ENCODE measurements at regions not wholly inside any gene's neighbourhood (a gene's known extent, or its start where the extent isn't known, plus 50 kb on each side); places are given as distances from the start of the nearest gene placed in this dataset.

DNA sequence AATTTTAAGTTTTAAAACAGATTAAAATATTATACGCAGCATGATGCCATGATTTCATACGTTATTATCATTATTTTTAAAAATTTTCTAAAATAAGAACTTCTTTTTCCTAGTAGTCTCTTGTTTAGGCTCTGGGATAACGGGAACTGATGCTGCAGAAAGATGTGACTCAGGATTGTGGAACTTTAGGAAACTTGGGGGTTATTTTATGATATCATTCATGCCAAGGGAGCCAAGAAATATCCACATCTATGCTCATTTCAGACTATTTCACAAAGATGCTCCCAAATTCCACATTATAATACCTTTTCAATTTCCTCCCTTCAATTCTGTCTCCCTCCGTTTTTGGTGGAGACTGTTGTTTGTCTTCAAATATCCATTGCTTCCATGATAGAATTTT lies 236.4 kb downstream of the HS3ST3A1 start:
- Mint-ChIP-seq H3K27me3 (ENCODE audit: low read depth) (no peaks in the 10 kb centered on the region), H3K9me3 (no peaks in the 10 kb centered on the region), H3K4me3 (no peak overlapping the region), H3K36me3 (ENCODE audit: insufficient read depth in 2 of 2) (no peaks in the 10 kb centered on the region), H3K27ac (no peak overlapping the region), H3K4me1 (ENCODE audit: low read depth) (no peaks in the 10 kb centered on the region)
- DNase-seq (no peak), ATAC-seq (replicated peaks in 1 of 2) (no peak)

GRCh38 chr17:13363771-13364170 lies 238.0 kb downstream of the HS3ST3A1 start:
- no peaks in the 10 kb centered on the region for H3K4me1 Mint-ChIP-seq (ENCODE audit: low read depth)
- no peak overlapping the region for H3K4me3 Mint-ChIP-seq
- ATAC-seq (replicated peaks in 1 of 2) = no peak
- H3K36me3 Mint-ChIP-seq (ENCODE audit: insufficient read depth in 2 of 2) = no peaks in the 10 kb centered on the region
- no peak for DNase-seq
- H3K27ac Mint-ChIP-seq = no peak overlapping the region
- no peaks in the 10 kb centered on the region for H3K27me3 Mint-ChIP-seq (ENCODE audit: low read depth)
- H3K9me3 Mint-ChIP-seq = no peaks in the 10 kb centered on the region

DNA sequence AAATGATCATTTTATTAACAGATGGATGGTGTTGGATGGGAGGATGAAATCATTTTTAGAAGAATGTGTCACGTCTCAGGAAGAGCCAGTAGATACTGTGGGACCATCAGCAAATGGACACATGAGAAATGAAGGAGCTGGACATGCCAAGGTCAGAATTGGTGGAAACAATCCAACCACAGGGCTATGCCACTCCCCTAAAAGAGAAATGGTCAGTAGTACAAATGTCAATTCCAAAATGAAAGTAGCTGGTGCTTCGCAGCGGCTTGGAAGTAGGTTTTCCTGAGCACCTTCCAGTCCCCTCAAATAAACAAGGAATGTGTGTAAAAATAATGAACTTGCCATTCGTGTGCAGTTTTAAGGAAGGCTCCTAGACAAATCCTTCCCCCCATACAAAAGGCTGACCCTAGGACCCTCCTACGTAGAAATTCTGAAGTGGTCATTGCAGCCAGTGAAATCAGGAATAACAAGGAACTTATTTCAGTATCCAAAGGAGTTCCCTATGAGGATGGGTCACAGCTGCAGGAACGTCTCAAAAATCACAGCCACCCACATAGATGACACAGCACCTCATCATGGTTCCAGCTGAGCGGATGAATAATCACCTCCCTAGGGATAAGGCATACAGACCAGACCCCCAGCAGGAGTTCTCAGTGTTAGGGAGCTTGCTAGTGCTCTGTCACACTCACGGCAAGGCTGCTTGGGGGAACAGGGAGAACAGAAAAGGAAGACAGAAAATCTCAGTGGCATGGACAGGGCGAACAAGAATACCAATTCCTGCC lies 239.2 kb downstream of the HS3ST3A1 start:
- Mint-ChIP-seq H3K9me3 (no peaks in the 10 kb centered on the region), H3K27ac (no peak overlapping the region), H3K36me3 (ENCODE audit: insufficient read depth in 2 of 2) (no peaks in the 10 kb centered on the region), H3K4me3 (no peak overlapping the region), H3K27me3 (ENCODE audit: low read depth) (no peaks in the 10 kb centered on the region), H3K4me1 (ENCODE audit: low read depth) (no peaks in the 10 kb centered on the region)
- no peak for ATAC-seq (replicated peaks in 1 of 2)
- DNase-seq = no peak

DNA sequence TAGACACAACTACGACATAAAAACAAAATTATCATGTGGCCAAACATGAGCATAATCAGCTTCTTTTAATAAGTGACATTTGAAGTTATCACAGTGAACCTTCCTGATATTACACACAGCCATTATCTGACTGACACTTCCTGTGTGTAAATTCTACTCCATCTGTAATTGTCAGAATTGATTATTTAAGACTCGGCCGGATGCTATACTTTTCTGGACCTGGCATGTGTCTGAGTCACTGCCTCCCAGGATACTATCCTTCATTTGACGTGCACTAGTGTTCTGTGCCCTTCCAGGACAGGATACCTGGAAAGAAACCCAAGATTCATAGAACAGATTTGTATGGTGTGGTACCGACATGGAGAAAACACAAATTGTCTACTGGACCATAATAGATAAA lies 242.0 kb downstream of the HS3ST3A1 start:
- DNase-seq = no peak
- Mint-ChIP-seq H3K9me3 (no peaks in the 10 kb centered on the region), H3K4me1 (ENCODE audit: low read depth) (no peaks in the 10 kb centered on the region), H3K36me3 (ENCODE audit: insufficient read depth in 2 of 2) (no peaks in the 10 kb centered on the region), H3K27me3 (ENCODE audit: low read depth) (no peaks in the 10 kb centered on the region), H3K4me3 (no peak overlapping the region), H3K27ac (no peak overlapping the region)
- no peak for ATAC-seq (replicated peaks in 1 of 2)

- Mint-ChIP-seq H3K36me3 (ENCODE audit: insufficient read depth in 2 of 2) (no peaks in the 10 kb centered on the region), H3K27me3 (ENCODE audit: low read depth) (peaks cover 6% of the 10 kb centered on the region), H3K4me1 (ENCODE audit: low read depth) (no peaks in the 10 kb centered on the region), H3K9me3 (no peaks in the 10 kb centered on the region), H3K4me3 (no peak overlapping the region), H3K27ac (no peak overlapping the region)
- no peak for ATAC-seq (replicated peaks in 1 of 2)
- no peak for DNase-seq
Measured at GRCh38 chr17:13355054-13355453, 246.7 kb downstream of the HS3ST3A1 start.

DNA sequence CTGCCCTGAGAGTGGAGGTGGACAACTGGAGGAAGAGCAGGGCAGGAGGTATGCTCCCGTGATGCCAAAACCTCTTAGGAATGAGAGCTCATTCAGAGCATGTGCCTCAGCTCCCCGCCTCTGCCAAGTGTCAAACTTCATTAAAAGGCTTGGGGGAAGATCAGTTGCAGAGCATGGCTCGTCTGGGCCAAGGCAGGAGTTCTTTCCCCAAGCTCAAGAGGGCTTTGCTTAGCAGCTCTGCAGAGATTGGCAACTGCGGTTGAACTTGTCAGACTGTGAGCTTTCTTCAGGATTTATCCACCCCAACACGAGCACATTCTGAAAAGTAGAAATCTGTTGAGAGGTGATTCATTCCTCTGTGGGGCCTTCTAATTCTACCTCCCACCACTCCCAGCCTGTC lies 248.1 kb downstream of the HS3ST3A1 start:
- peaks cover 6% of the 10 kb centered on the region for H3K27me3 Mint-ChIP-seq (ENCODE audit: low read depth)
- DNase-seq = no peak
- H3K27ac Mint-ChIP-seq = no peak overlapping the region
- H3K4me3 Mint-ChIP-seq = no peak overlapping the region
- ATAC-seq (replicated peaks in 1 of 2) = no peak
- H3K9me3 Mint-ChIP-seq = no peaks in the 10 kb centered on the region
- no peaks in the 10 kb centered on the region for H3K4me1 Mint-ChIP-seq (ENCODE audit: low read depth)
- H3K36me3 Mint-ChIP-seq (ENCODE audit: insufficient read depth in 2 of 2) = peaks cover 2 to 4% of the 10 kb centered on the region in 2 donors

- no peaks in the 10 kb centered on the region for H3K4me1 Mint-ChIP-seq (ENCODE audit: low read depth)
- H3K36me3 Mint-ChIP-seq (ENCODE audit: insufficient read depth in 2 of 2) = peaks cover 2 to 5% of the 10 kb centered on the region in 2 donors
- ATAC-seq (replicated peaks in 1 of 2) = no peak
- no peak overlapping the region for H3K4me3 Mint-ChIP-seq
- H3K27ac Mint-ChIP-seq = no peak overlapping the region
- H3K27me3 Mint-ChIP-seq (ENCODE audit: low read depth) = peaks cover 6% of the 10 kb centered on the region
- peaks cover 0 to 2% of the 10 kb centered on the region in 2 donors for H3K9me3 Mint-ChIP-seq
- no peak for DNase-seq
Measured at GRCh38 chr17:13352747-13353415, 248.8 kb downstream of the HS3ST3A1 start.

GRCh38 chr17:13351046-13351445 lies 250.7 kb downstream of the HS3ST3A1 start:
- H3K9me3 Mint-ChIP-seq = peaks cover 6 to 7% of the 10 kb centered on the region in 2 donors
- peaks cover 4 to 5% of the 10 kb centered on the region in 2 donors for H3K36me3 Mint-ChIP-seq (ENCODE audit: insufficient read depth in 2 of 2)
- H3K27me3 Mint-ChIP-seq (ENCODE audit: low read depth) = peaks cover 6% of the 10 kb centered on the region
- DNase-seq = no peak
- H3K4me3 Mint-ChIP-seq = no peak overlapping the region
- H3K27ac Mint-ChIP-seq = no peak overlapping the region
- H3K4me1 Mint-ChIP-seq (ENCODE audit: low read depth) = peaks cover 8% of the 10 kb centered on the region
- no peak for ATAC-seq (replicated peaks in 1 of 2)

GRCh38 chr17:13350466-13350865 lies 251.3 kb downstream of the HS3ST3A1 start:
- DNase-seq (no peak), ATAC-seq (replicated peaks in 1 of 2) (no peak)
- peaks cover 6% of the 10 kb centered on the region for H3K27me3 Mint-ChIP-seq (ENCODE audit: low read depth)
- peaks cover 14% of the 10 kb centered on the region for H3K4me1 Mint-ChIP-seq (ENCODE audit: low read depth)
- H3K4me3 Mint-ChIP-seq = no peak overlapping the region
- no peak overlapping the region for H3K27ac Mint-ChIP-seq
- peaks cover 6 to 9% of the 10 kb centered on the region in 2 donors for H3K9me3 Mint-ChIP-seq
- H3K36me3 Mint-ChIP-seq (ENCODE audit: insufficient read depth in 2 of 2) = peaks cover 4 to 5% of the 10 kb centered on the region in 2 donors

DNA sequence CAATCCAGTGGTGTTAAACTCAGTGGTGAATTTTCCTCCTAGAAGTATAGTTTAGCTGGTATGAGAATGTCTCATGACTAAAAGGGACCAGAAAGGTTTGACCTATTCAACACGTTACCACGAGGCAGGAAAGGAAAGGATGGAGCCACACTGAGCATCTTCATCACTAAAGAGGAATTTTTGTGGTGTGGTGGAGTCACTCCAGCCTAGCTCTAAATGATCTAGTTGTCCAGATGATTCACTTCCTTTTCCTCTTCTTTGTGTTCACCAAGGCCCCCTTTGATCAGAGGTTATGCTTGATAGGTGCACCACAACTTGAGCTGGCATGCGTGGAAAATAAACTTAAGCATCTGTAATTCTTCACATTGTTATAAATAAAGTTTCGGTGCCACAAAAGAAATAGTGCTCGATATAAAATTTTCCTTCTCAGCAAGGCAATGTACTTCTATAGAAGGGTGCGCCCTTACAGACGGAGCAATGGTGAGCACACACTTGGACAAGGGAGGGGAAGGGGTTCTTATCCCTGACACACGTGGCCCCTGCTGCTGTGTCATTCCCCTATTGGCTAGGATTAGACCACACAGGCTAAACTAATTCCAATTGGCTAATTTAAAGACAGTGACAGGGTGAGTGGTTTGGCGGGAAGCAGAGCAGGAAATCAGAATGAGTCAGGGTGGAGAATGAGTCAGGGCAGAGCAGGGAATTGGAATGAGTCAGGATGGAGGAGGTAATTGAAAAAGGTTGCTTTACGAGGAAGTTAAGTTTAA lies 254.6 kb downstream of the HS3ST3A1 start:
- Mint-ChIP-seq H3K27ac (peak overlapping the region; percentile 7), H3K4me1 (ENCODE audit: low read depth) (peaks cover 14% of the 10 kb centered on the region), H3K27me3 (ENCODE audit: low read depth) (peaks cover 6% of the 10 kb centered on the region), H3K36me3 (ENCODE audit: insufficient read depth in 2 of 2) (peaks cover 4 to 5% of the 10 kb centered on the region in 2 donors), H3K4me3 (peak overlapping the region; percentile 9), H3K9me3 (peaks cover 6 to 9% of the 10 kb centered on the region in 2 donors)
- peak; percentile 16 to 34 for DNase-seq
- ATAC-seq (replicated peaks in 1 of 2) = peak; percentile 84

DNA sequence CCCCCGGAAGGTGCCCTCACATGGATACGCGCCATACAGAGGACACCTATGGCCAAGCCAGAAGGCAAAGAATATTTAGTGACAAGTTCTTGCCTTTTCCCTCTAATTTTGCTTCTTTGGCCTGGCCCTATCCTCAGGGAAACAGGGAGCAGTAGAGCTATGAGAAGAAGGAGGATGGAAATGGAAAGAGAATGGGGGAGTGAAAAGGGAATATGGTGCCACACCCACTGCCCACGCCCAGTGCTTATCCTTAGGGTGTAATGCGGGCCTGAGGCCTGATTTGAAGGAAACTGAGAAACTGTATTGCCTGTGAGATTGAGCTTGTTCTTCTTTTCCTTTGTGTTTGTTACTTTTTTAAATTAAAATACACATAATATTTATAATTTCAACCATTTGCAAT lies 255.1 kb downstream of the HS3ST3A1 start:
- DNase-seq (no peak), ATAC-seq (replicated peaks in 1 of 2) (no peak)
- Mint-ChIP-seq H3K27ac (peak overlapping the region; percentile 41), H3K9me3 (peaks cover 6 to 9% of the 10 kb centered on the region in 2 donors), H3K27me3 (ENCODE audit: low read depth) (peaks cover 6% of the 10 kb centered on the region), H3K4me3 (peak overlapping the region; percentile 16 to 39), H3K4me1 (ENCODE audit: low read depth) (peaks cover 14% of the 10 kb centered on the region), H3K36me3 (ENCODE audit: insufficient read depth in 2 of 2) (peaks cover 4 to 5% of the 10 kb centered on the region in 2 donors)

- peak in 1 of 2 donors; percentile 2 for DNase-seq
- peaks cover 6% of the 10 kb centered on the region for H3K27me3 Mint-ChIP-seq (ENCODE audit: low read depth)
- ATAC-seq (replicated peaks in 1 of 2) = peak; percentile 43 to 63
- peaks cover 6 to 9% of the 10 kb centered on the region in 2 donors for H3K9me3 Mint-ChIP-seq
- peak overlapping the region; percentile 16 to 39 for H3K4me3 Mint-ChIP-seq
- H3K27ac Mint-ChIP-seq = peak overlapping the region; percentile 41
- peaks cover 14% of the 10 kb centered on the region for H3K4me1 Mint-ChIP-seq (ENCODE audit: low read depth)
- peaks cover 4 to 5% of the 10 kb centered on the region in 2 donors for H3K36me3 Mint-ChIP-seq (ENCODE audit: insufficient read depth in 2 of 2)
Measured at GRCh38 chr17:13346081-13346533, 255.6 kb downstream of the HS3ST3A1 start.

DNA sequence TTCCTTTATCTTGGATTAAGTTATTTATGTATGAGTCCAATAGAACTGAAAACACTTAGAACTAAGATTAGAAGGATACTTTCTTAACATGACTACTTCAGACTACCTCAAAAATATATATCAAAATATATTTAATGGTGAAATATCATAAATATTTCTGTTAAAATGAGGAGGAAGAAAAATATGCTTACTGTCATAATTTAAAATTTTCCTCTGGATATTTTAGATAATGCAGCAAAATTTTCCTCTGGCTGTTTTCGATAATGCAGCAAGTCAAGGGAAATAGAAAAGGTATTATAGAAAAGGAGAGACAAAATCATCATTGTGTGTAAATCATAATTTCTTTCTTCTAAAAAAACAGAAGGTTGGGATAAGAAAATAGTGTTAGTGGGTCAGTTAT lies 263.3 kb downstream of the HS3ST3A1 start:
- Mint-ChIP-seq H3K9me3 (no peaks in the 10 kb centered on the region), H3K27ac (no peak overlapping the region), H3K27me3 (ENCODE audit: low read depth) (peaks cover 20% of the 10 kb centered on the region), H3K4me3 (peak overlapping the region in 1 of 2 donors; percentile 72), H3K36me3 (ENCODE audit: insufficient read depth in 2 of 2) (no peaks in the 10 kb centered on the region), H3K4me1 (ENCODE audit: low read depth) (no peaks in the 10 kb centered on the region)
- ATAC-seq (replicated peaks in 1 of 2) (no peak), DNase-seq (no peak)

All from activated T-cell treated with anti-CD3 and anti-CD28 coated beads, Interleukin-2, amount 50 U/mL, for 72 hours (primary cell).